ENCODE measurements at regions not wholly inside any gene's neighbourhood (a gene's known extent, or its start where the extent isn't known, plus 50 kb on each side); places are given as distances from the start of the nearest gene placed in this dataset.

DNA sequence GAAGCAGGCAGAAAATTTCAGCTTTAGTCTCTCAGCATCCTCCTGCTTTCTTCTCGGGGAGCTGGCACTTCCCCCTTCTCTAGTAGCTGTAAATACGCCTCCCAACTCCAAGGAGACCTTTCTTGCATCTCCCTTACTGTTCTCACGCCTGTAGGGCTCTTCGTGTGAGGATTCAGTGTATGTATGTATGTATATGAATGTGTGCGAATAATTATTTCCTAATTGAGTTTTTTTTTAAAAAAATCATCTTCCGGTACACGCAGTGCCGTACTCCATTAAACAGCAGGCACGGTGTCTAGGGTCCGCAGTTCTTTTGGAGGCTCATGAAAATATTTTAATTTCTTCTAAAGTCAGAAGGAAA, 85.4 kb downstream of the HFE start:
- TF ChIP-seq POLR2AphosphoS5 (IDR thresholded peaks at IDR 0.05): no peak
- no peak for TF ChIP-seq MXI1 (conservative IDR thresholded peaks at IDR 0.05; ENCODE audit: poor library complexity, severe bottlenecking)
- TF ChIP-seq CTCF (IDR thresholded peaks at IDR 0.05; ENCODE audit: poor library complexity, severe bottlenecking): no peak
- TF ChIP-seq EP300 (conservative IDR thresholded peaks at IDR 0.05; ENCODE audit: poor library complexity, severe bottlenecking): no peak
- no peak for TF ChIP-seq EZH2 (IDR thresholded peaks at IDR 0.05; ENCODE audit: borderline replicate concordance, insufficient read depth, low read length, poor library complexity, severe bottlenecking)
- no peak for TF ChIP-seq TAF1 (IDR thresholded peaks at IDR 0.05; ENCODE audit: low read depth)
- TF ChIP-seq REST (IDR thresholded peaks at IDR 0.05; ENCODE audit: borderline replicate concordance): no peak
